ENCODE measurements at regions not wholly inside any gene's neighbourhood (a gene's known extent, or its start where the extent isn't known, plus 50 kb on each side); places are given as distances from the start of the nearest gene placed in this dataset.

GRCh38 chr5:155952486-155953089 lies 374.4 kb upstream of the SGCD start:
- no peak for DNase-seq

DNA sequence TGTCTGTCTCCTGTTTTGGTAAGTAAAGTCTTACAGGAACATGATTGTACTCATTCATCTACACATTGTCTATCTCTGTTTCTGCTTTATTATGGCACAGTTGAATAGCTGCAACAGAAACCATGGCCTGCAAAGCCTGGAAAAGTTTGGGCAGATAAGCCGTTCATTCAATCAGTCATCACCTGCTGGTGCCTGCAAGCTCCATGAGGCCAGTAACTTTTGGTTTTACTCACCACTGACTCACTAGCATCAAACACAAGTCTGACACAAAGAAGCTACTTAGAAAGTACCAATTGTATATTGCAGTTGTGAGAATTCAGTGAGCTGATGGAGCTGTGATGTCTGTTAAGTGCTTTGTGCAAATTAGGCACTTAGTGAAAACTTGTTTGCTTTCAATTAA lies 373.6 kb upstream of the SGCD start:
- no peak for DNase-seq

GRCh38 chr5:155954701-155955445 lies 372.1 kb upstream of the SGCD start:
- DNase-seq, result peak in 1 of 58 donors; percentile 1

GRCh38 chr5:155957884-155958283 lies 369.1 kb upstream of the SGCD start:
- DNase-seq, result no peak

DNA sequence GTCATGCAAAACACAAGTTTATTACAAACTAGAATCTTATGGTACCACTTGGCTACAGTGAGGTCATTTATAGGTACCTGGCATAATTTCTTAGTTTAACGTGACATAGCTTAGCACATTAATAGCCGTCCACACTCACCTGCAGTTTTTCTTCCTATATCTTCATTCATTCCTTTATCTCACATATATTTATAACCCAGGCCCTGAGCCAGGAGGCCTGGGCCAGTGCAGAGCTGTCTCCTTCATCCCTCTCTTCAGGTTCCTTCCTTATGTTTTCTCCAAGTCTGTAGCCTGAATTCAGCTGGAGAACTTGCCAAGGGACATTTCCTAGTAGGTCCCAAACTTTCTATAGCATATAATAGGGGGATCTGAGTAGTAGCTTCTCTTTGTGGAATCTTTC lies 367.9 kb upstream of the SGCD start:
- no peak for DNase-seq

- DNase-seq, result no peak
These were observed 366.8 kb upstream of the SGCD start for GRCh38 chr5:155960177-155960576.

DNA sequence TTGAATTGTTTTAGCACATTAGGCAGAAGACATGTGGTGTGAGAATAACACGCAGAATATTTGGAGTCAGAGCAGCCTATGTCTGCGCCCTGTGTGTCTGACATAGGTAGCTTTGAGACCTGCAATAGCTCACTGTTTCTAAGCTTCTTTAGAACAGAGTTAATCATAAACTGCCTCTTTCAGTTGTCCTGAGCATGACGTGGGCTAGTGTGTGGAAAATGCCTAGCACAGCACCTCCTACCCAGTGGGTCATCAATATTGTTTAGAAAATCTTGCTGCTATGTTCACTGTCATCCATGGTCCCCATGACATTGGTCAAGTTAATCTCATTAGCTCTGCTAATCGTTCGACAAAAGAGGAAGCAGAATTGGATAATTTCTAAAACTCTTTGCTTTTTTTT lies 357.4 kb upstream of the SGCD start:
- DNase-seq, result no peak

DNA sequence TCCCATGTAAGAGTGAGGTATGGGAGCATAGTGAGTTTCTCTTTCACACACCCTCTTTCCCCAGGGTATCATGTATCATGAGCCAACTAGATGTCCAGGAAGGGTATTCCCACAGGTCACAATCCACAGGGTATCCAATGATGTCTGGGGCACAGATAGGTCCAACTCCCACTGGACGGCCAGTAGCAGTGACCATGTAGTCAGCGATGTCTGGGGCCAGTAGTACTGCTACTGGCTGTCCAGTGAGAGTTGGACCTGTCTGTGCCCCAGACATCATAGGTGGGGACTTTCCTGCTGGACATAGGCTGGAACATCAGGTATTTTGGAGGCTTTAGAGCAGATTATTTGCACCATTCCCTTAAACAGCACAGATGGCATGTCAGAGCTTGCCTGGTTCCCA lies 352.6 kb upstream of the SGCD start:
- DNase-seq, result no peak

GRCh38 chr5:155978850-155979249 lies 348.1 kb upstream of the SGCD start:
- peak in 4 of 58 donors; percentile 3 to 52 (median 24) for DNase-seq

- no peak for DNase-seq
These were observed 344.6 kb upstream of the SGCD start for GRCh38 chr5:155982354-155982753.

DNA sequence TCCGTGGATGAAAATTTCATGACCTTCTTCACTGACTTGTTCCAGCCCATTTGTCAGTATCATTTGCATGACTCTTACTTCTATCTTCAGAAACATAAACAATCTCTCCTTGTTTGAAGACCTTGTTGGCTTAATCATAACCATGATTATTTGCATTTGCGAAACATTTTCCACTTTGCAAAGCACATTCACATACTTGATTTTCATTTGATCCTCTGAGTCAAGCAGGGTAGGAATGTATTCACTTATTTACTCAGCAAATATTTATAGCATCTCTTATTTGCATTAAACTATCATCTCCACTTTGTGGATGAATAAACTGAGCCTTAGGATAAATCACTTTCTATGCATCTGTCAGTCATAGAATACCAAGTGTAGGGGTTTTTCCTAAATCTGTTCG lies 343.0 kb upstream of the SGCD start:
- DNase-seq, result no peak

- peak in 2 of 58 donors; percentile 6 to 18 for DNase-seq
These were observed 339.6 kb upstream of the SGCD start for GRCh38 chr5:155987265-155987810.

DNA sequence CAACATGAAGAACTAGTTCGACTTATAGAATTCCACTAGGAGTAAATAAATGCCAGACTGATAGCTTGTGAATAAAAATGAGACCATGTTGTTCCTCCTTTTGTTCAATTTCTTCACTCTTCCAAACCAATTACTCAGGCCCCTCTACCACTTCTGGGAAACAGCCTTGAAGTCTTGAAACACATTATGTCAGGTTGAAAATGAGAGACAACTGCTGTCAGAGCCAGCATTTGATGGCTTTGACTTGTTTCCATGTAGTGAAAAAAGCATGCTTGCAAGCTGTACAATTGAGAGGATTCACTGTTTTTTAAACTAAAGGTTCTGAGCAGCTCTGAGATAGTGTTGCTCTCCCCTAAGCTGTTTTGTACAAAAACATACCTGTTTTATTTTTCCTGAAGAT lies 337.1 kb upstream of the SGCD start:
- no peak for DNase-seq

DNA sequence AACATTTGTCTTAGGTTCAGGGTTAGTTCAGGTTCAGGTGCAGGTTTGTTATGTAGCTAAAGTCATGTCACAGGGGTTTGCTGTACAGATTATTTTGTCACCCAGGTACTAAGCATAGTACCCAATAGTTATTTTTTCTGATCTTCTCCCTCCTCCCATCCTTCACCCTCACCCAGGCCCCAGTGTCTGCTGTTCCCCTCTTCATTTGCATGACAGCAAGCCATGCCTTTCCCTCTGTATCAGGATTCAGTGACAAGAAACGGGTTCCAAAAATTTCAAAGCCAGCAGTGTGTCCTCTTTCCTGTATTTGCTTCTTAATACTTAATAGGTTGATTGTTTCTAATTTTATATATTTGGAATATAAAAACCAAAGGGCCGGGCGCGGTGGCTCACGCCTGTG lies 330.8 kb upstream of the SGCD start:
- DNase-seq, result no peak

GRCh38 chr5:155998257-155998656 lies 328.7 kb upstream of the SGCD start:
- no peak for DNase-seq

GRCh38 chr5:156000115-156000514 lies 326.8 kb upstream of the SGCD start:
- DNase-seq, result no peak

GRCh38 chr5:156004754-156005153 lies 322.2 kb upstream of the SGCD start:
- no peak for DNase-seq

DNA sequence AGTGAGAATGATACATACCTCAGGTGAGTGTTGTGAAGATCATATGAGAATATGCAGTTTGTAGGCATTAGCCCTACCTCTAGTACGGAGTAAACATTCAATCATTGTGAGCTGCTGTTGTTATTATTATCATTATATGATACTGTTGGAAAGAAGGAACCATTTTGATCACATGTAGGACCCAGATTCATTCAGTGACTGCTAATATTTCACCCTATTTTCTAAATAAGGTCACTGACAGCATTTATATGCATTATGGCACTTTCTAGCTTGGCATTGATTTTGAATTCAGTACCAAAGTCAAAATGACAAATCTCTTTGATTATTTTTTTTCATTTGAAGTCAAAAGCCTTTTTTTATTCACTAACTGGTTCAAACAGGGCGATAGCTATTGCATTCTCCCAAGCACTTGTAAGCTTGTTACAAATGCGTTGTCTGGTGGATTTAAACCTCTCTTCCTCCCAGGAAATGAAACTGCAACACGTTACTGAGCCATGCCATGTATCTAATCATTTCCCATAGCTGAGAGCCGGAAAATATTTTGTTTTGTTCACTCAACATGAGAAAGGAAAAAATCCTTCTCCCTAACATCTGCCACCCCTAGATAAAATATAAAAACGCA lies 320.8 kb upstream of the SGCD start:
- no peak for DNase-seq

DNA sequence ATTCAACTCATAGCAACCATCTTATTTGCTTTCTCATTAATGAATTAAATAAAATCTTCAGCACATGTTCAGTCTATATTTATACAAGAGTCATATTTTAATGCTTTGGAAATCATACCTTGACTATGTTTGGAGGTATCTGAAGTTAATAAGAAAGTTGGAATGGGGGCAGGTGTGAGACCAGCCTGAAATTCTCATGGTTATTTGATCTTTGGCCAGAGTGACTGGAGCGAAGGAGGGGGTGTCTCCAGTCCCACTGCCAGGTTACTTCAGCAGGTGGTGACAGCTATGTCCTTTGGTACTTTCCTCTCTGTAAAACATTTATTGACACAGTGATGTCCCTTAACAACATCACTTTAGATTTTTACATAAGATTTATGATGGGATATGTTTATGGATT lies 318.1 kb upstream of the SGCD start:
- DNase-seq, result no peak

DNA sequence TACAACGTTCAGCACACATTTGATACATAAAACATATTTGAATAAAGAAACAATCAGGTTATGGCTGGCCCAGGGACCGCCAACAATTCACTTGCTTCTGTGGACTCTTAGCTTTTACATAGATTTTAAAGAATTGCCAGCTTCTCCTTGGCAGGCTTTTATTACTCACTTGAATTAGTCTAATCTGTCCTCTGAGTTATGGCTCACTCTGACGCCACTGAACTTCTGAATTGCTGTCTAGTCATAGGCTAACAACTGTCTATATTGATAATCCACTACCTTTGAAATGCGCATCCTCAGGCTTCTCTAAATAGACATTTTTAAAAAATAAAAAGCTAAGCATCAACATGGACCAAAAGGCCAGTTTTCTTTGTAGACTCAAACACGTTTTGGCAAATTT lies 317.4 kb upstream of the SGCD start:
- no peak for DNase-seq

- DNase-seq, result no peak
These were observed 311.8 kb upstream of the SGCD start for GRCh38 chr5:156015137-156015536.

DNA sequence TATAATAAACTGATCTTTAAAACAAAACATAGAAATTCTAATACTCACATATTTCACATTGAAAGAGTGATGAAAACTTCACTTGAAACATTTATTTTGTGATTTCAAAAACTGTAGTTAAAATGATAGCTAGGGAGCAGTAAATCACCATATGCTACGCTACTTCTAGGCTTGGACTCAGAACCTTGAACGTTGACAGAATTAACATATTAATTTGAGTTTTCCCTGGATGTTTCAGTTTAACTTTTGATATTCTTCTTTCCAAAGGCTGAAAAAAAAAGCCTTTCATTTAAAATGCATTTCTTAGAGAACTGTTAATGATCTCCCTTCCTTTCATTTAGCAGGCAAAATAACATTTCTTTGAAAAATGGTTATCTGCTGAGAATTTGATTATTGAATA lies 307.8 kb upstream of the SGCD start:
- no peak for DNase-seq

Data from anterior cingulate cortex (tissue), 58 donors.